ENCODE measurements at regions not wholly inside any gene's neighbourhood (a gene's known extent, or its start where the extent isn't known, plus 50 kb on each side); places are given as distances from the start of the nearest gene placed in this dataset.
"Not testable (repeated sequence)": the region's sequence is repeated elsewhere in the genome, so short reads cannot be mapped to it uniquely, and the experiment has no call there.

DNA sequence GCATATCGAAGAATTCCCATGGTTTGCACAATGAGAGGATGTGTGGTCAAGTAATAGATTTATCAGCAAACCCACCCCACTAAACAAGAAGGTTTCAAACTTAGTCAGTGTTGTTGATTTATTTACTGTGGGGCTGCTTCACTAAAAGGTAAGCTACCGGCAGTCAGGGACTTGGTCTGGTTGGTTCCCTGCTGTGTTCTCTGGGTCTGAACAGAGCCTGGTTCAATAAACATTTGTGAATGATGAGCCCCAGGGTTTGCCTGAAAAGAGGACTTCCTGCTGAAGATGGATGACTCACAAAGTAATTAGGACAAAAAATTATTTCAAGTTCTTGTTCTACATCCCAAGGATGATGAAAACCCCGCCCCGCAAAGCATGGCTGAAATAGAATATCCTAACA is 108.3 kb downstream of the SPP2 start:
- H3K4me3 ChIP-seq (ENCODE audit: low read length), result no peak overlapping the region
- DNase-seq (ENCODE audit: low read depth, low spot score), result no peak

GRCh38 chr2:234157817-234158588 is 107.5 kb downstream of the SPP2 start:
- H3K4me3 ChIP-seq (ENCODE audit: low read length), result no peak overlapping the region
- no peak for DNase-seq (ENCODE audit: low read depth, low spot score)

- DNase-seq (ENCODE audit: low read depth, low spot score), result no peak
- no peak overlapping the region for H3K4me3 ChIP-seq (ENCODE audit: low read length)
Observed at GRCh38 chr2:234156326-234156725, 105.8 kb downstream of the SPP2 start.

GRCh38 chr2:234152835-234153234 is 102.3 kb downstream of the SPP2 start:
- H3K4me3 ChIP-seq (ENCODE audit: low read length); DNase-seq (ENCODE audit: low read depth, low spot score): not testable (repeated sequence)

DNA sequence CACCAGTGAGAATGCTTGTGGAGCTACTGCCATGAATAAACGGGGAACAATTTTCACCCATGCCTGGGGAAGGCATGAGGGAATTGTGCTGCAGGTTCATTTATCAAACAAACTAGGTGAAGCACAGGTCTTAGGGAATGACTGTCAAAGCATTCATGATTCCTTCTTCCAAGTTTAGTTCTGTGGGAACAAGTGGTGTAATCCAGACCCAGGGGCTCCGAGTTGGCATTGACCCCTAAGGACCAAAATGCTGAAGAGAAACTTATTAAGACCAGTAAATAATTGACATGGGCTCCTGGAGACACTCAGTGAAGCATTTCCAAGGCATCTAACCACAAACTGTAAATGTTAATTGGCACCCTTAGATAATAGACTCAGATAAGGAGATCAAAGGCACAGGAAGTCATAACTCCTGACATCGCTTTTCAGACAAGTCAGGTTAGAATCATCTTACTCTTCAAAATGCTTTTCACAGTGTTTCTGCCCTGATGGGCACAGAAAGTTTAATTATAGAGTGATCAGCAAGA is 96.9 kb downstream of the SPP2 start:
- peak; percentile 97 for DNase-seq (ENCODE audit: low read depth, low spot score)
- peak overlapping the region; percentile 34 for H3K4me3 ChIP-seq (ENCODE audit: low read length)

DNA sequence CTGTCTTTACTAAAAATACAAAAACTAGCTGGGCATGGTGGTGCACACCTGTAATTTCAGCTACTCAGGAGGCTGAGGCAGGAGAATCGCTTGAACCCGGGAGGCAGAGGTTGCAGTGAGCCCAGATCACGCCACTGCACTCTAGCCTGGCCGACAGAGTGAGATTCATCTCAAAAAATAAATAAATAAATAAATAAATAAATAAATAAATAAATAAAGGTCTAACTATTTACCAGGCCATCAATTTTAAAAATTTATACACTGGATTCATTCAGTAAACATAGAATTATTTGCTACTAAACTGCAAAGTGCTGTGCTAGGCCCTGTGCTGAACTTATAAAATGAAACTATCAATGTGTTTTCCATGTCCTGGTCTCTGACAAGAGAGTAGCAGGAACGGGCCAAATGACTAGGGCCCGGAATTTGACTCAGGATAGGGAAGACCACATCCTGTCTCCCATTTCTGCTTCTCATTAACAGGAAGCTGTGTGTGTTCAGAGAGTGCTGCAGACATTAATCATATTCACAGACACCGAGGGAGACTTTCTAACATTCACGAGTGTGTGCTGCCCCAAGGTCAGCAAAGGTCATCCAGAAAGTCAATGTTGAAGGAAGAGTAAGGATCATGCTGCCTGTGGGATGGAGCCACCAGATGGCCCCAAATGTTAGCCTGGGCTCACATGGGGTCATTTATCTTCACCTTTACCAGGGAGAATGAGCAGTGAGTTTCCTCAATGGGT is 95.8 kb downstream of the SPP2 start:
- no peak overlapping the region for H3K4me3 ChIP-seq (ENCODE audit: low read length)
- peak; percentile 62 for DNase-seq (ENCODE audit: low read depth, low spot score)

DNA sequence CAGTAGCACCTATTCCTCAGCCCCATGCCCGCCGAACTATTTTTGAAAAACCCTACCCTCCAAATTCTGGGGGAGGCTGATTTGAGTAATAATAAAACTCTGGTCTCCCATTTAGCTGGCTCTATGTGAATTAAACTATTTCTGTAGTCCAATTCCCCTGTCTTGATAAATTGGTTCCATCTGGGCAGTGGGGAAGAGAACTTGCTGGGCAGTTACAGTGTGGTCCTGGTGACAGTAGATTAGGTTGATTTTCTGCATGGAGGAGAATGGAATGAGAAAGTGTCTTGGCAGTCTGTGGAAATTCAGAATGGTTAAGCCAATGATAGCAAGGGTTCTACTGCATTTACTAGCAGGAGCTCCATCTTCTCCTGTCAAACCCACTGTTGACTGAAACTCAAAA is 95.0 kb downstream of the SPP2 start:
- DNase-seq (ENCODE audit: low read depth, low spot score), result no peak
- no peak overlapping the region for H3K4me3 ChIP-seq (ENCODE audit: low read length)

DNA sequence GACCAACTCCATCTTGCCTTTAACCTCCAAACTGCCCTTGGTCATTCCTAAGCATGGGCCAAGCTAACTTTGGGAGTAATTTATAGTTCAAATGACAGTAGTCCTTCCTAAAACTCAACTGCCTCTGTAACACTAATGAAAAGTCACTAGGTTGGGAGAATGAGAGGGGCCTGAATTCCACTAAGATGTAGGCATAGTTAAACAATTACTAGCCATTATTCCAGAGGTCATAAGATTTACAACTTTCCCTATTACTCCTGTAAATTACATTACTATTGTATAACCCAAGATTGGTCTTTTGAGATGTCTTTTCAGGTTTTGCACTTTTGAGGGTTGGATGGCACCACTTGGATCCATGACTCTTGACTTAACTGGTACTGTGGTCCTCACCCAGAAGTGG is 94.6 kb downstream of the SPP2 start:
- DNase-seq (ENCODE audit: low read depth, low spot score), result no peak
- H3K4me3 ChIP-seq (ENCODE audit: low read length), result no peak overlapping the region

DNA sequence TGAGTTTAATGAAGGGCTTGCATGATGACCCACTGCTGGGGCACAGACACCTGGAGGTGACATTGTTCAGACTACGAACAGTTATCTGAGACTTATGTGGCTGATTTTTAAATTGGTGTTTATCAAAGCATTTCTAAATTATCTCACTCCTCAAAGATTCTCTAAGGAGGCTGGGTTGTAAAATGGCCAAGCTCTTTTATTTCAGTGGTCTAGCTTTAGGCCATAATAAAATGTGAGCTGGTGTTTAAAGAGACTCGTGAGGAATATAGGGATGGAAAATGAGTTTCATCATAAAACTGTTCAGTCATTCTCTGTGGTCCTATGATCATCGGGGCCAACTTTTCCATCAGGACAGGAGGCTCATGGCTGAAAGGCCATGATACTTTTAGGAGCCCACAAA is 93.4 kb downstream of the SPP2 start:
- no peak for DNase-seq (ENCODE audit: low read depth, low spot score)
- H3K4me3 ChIP-seq (ENCODE audit: low read length), result no peak overlapping the region

- DNase-seq (ENCODE audit: low read depth, low spot score), result no peak
- no peak overlapping the region for H3K4me3 ChIP-seq (ENCODE audit: low read length)
Observed at GRCh38 chr2:234142530-234142929, 92.0 kb downstream of the SPP2 start.

GRCh38 chr2:234139755-234140154 is 89.3 kb downstream of the SPP2 start:
- H3K4me3 ChIP-seq (ENCODE audit: low read length), result no peak overlapping the region

GRCh38 chr2:234138836-234139235 is 88.3 kb downstream of the SPP2 start:
- no peak overlapping the region for H3K4me3 ChIP-seq (ENCODE audit: low read length)
- no peak for DNase-seq (ENCODE audit: low read depth, low spot score)

More at GRCh38 chr2:234139755-234140154, 89.3 kb downstream of the SPP2 start:
- no peak for DNase-seq (ENCODE audit: low read depth, low spot score)

DNA sequence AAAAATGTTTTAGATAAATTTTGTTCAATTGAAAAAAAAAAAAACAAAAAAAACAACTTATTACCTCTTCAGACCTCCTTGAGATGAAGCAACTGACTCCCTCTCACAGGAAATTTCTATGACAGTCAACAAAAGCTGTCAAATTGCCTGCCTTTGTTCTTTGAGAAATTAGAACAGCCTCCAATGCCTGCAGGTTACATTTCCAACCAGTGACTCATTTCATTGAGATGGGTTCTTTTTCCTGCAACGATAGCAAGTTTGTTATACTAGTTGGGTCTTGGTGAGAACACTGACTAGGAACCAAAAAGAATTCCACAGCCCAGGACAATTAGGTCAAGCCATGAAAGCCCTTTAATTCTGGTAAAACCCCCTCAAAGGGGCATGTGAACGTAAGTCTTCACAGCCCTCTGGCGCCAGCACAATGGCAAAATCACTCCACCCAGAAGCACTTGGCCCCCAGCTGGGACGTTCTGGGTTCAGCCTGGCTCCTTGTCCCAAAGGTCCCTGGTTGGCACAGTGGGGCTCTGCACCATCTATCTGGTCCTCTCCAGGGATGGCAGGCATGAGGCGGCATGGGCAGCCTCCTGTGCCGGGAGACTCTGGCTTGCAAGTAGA is 87.0 kb downstream of the SPP2 start:
- no peak for DNase-seq (ENCODE audit: low read depth, low spot score)

GRCh38 chr2:234136461-234136860 is 86.0 kb downstream of the SPP2 start:
- no peak overlapping the region for H3K4me3 ChIP-seq (ENCODE audit: low read length)
- no peak for DNase-seq (ENCODE audit: low read depth, low spot score)

More for the DNA sequence above, 87.0 kb downstream of the SPP2 start:
- H3K4me3 ChIP-seq (ENCODE audit: low read length), result no peak overlapping the region

DNA sequence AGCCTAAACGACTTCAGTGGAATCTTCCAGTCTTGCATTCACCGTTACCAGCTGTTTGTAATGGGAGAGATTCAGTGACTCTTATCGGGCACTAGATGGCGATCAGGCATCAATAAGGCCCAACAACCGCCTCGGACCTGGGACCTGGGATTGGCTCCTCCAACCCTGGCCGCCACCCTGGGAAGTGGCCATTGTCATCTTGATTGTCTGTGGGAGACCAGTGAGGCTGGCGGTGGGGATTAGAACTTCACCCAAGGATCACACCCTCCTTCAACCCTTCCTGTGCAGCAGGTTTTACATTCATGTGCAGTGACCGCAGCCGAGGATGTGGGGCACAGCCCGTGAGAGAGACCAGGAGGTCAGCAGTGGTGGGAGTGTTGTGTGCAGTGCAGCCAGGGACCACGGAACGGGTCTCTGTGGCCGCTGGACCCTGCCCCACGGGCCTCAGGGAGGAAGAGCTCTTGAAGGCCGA is 85.3 kb downstream of the SPP2 start:
- H3K4me3 ChIP-seq (ENCODE audit: low read length), result no peak overlapping the region
- peak; percentile 74 for DNase-seq (ENCODE audit: low read depth, low spot score)

GRCh38 chr2:234134496-234134895 is 84.0 kb downstream of the SPP2 start:
- H3K4me3 ChIP-seq (ENCODE audit: low read length), result no peak overlapping the region
- no peak for DNase-seq (ENCODE audit: low read depth, low spot score)

- DNase-seq (ENCODE audit: low read depth, low spot score), result no peak
- no peak overlapping the region for H3K4me3 ChIP-seq (ENCODE audit: low read length)
Observed at GRCh38 chr2:234133004-234133403, 82.5 kb downstream of the SPP2 start.

DNA sequence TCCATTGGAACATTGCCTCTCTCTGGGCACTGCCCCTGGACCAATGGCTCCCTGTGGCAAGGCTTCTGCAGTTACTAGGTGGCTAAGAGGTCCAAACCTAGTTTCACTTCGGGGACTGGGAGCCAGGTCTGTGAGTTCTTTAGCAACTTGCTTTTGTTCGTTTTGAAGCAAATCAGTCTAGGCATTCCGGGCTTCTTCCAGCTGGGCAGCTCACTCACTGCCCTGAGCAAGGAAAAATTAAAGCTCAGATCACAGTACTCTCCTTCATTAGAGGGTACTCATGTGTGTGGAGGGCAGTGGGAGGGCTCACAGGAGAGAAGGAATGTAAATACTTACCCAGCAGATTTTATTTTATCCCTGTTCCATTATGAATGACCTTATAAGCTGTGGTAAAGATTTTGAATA is 80.3 kb downstream of the SPP2 start:
- no peak for DNase-seq (ENCODE audit: low read depth, low spot score)
- H3K4me3 ChIP-seq (ENCODE audit: low read length), result no peak overlapping the region

GRCh38 chr2:234128606-234129005 is 78.1 kb downstream of the SPP2 start:
- DNase-seq (ENCODE audit: low read depth, low spot score), result no peak
- no peak overlapping the region for H3K4me3 ChIP-seq (ENCODE audit: low read length)
